H1 (cell line): ENCODE measurements at regions not wholly inside any gene's neighbourhood (a gene's known extent, or its start where the extent isn't known, plus 50 kb on each side); places are given as distances from the start of the nearest gene placed in this dataset.

Experiments
- CTCF ChIA-PET: fragments of 300-600 bp; sonication (Branson Sonifier 250); formaldehyde crosslinking; loops from one replicate; lab custom pipeline; 2021; ENCODE audit not compliant: partially characterized antibody; lab: Charles Lee
- POLR2A ChIA-PET: fragments of 300-600 bp; sonication (Branson Sonifier 250); formaldehyde crosslinking; loops from one replicate; lab custom pipeline; 2021; ENCODE audit warnings: inconsistent platforms; ENCODE audit not compliant: partially characterized antibody; lab: Charles Lee
- DNase-seq, 2 experiments: peaks; one replicate each; pipeline versions ENCODE4 v3.0.0 to v3.0.0-alpha.2; 2010 to 2022; ENCODE audit warnings: low spot score in 2 of 2, low read depth in 1 of 2, mixed read lengths in 1 of 2
- FAIRE-seq: peaks from 2 replicates; lab custom pipeline; 2011; peaks lifted over from hg19 to GRCh38; lab: Jason Lieb, UNC
- H2AFZ ChIP-seq: 2 replicates; pipeline ENCODE4 v1.8.1; 2012; ENCODE audit warnings: low read length, inconsistent platforms
- H2AK5ac ChIP-seq: 2 replicates; pipeline ENCODE4 v1.6.1; 2013; ENCODE audit warnings: low read depth, low read length
- H2BK120ac ChIP-seq: replicated peaks from 2 replicates; pipeline ENCODE3; 2013; ENCODE audit warnings: low read depth, low read length, inconsistent platforms
- H2BK12ac ChIP-seq: 2 replicates; pipeline ENCODE4 v1.6.1; 2013; ENCODE audit warnings: low read depth, low read length
- H2BK15ac ChIP-seq: 2 replicates; pipeline ENCODE4 v1.6.1; 2013; ENCODE audit warnings: low read length
- H2BK20ac ChIP-seq: 2 replicates; pipeline ENCODE4 v1.6.1; 2013; ENCODE audit warnings: low read length
- H2BK5ac ChIP-seq: 2 replicates; pipeline ENCODE4 v1.6.1; 2013; ENCODE audit warnings: low read depth, low read length
- H3K14ac ChIP-seq: 2 replicates; pipeline ENCODE4 v1.6.1; 2013; ENCODE audit warnings: inconsistent platforms; ENCODE audit not compliant: insufficient read length
- H3K18ac ChIP-seq: 2 replicates; pipeline ENCODE4 v1.6.1; 2013; ENCODE audit warnings: low read length; ENCODE audit errors: extremely low read depth
- H3K23ac ChIP-seq: 2 replicates; pipeline ENCODE4 v1.6.1; 2013; ENCODE audit warnings: inconsistent platforms; ENCODE audit not compliant: insufficient read length
- H3K23me2 ChIP-seq: 2 replicates; pipeline ENCODE4 v1.6.1; 2013; ENCODE audit warnings: low read depth, low read length
- H3K27ac ChIP-seq: 2 replicates; pipeline ENCODE4 v1.6.1; 2011; ENCODE audit warnings: low read depth, low read length, inconsistent platforms
- H3K27me3 ChIP-seq, 4 experiments: replicated peaks in 1 of 4; 1 replicate in 1 of 4; 2 replicates in 3 of 4; pipeline versions ENCODE4 v1.6.1 to v1.8.1; 2011 to 2013; ENCODE audit warnings: low read length in 3 of 4, mild to moderate bottlenecking in 3 of 4, inconsistent platforms in 2 of 4, mixed read lengths in 2 of 4, moderate library complexity in 1 of 4; ENCODE audit not compliant: control insufficient read depth in 3 of 4, insufficient read depth in 3 of 4; ENCODE audit errors: extremely low read depth in 1 of 4
- H3K36me3 ChIP-seq, 4 experiments: 2 replicates each; pipeline versions ENCODE4 v1.6.1 to v1.8.1; 2011 to 2013; ENCODE audit warnings: mild to moderate bottlenecking in 4 of 4, low read length in 3 of 4, moderate library complexity in 2 of 4, control low read depth in 1 of 4, inconsistent platforms in 1 of 4; ENCODE audit not compliant: insufficient read depth in 4 of 4, control insufficient read depth in 2 of 4
- H3K4ac ChIP-seq: replicated peaks from 2 replicates; pipeline ENCODE3; 2013; ENCODE audit warnings: low read length, low read depth, mixed read lengths, inconsistent platforms; ENCODE audit not compliant: insufficient read length
- H3K4me1 ChIP-seq, 4 experiments: replicated peaks in 1 of 4; 1 replicate in 1 of 4; 2 replicates in 3 of 4; pipeline versions ENCODE4 v1.6.1 to v1.8.1; 2011 to 2013; ENCODE audit warnings: low read length in 3 of 4, inconsistent platforms in 2 of 4, mixed read lengths in 1 of 4; ENCODE audit not compliant: insufficient read depth in 4 of 4, control insufficient read depth in 3 of 4
- H3K4me2 ChIP-seq, 2 experiments: 2 replicates each; pipeline versions ENCODE4 v1.6.1 to v1.8.1; 2011 to 2013; ENCODE audit warnings: low read depth in 2 of 2, low read length in 2 of 2, control low read depth in 1 of 2, inconsistent platforms in 1 of 2, mild to moderate bottlenecking in 1 of 2; ENCODE audit not compliant: insufficient read depth in 1 of 2
- H3K4me3 ChIP-seq, 4 experiments: fragments of 200-600, 300-600 bp in 1 of 4; sonication (generic), shearing (Covaris generic), sonication (Bioruptor Twin) in 1 of 4; 2 replicates each; pipeline versions ENCODE4 v1.5.1 to v1.8.1; 2011 to 2016; ENCODE audit warnings: low read length in 4 of 4, low read depth in 3 of 4, control low read depth in 2 of 4, inconsistent platforms in 2 of 4, mild to moderate bottlenecking in 2 of 4, mixed read lengths in 1 of 4, moderate library complexity in 1 of 4; ENCODE audit not compliant: insufficient read depth in 2 of 4; ENCODE audit errors: extremely low read depth in 1 of 4
- H3K56ac ChIP-seq: replicated peaks from 2 replicates; pipeline ENCODE3; 2013; ENCODE audit warnings: low read depth, mild to moderate bottlenecking, mixed read lengths, low read length, inconsistent platforms; ENCODE audit not compliant: insufficient read length
- H3K79me1 ChIP-seq: 2 replicates; pipeline ENCODE4 v1.6.1; 2013; ENCODE audit warnings: low read depth, low read length, control low read depth
- H3K79me2 ChIP-seq, 2 experiments: 2 replicates each; pipeline versions ENCODE4 v1.6.1 to v1.8.1; 2012 to 2013; ENCODE audit warnings: low read length in 2 of 2, mild to moderate bottlenecking in 2 of 2, inconsistent platforms in 1 of 2; ENCODE audit not compliant: insufficient read depth in 2 of 2, control insufficient read depth in 1 of 2
- H3K9ac ChIP-seq, 4 experiments: replicated peaks in 1 of 4; 1 replicate in 1 of 4; 2 replicates in 3 of 4; pipeline versions ENCODE4 v1.6.1 to v1.8.1; 2011 to 2013; ENCODE audit warnings: low read depth in 3 of 4, low read length in 3 of 4, control low read depth in 2 of 4, mild to moderate bottlenecking in 2 of 4, moderate library complexity in 2 of 4, inconsistent platforms in 1 of 4; ENCODE audit errors: extremely low read depth in 1 of 4
- H3K9me3 ChIP-seq, 2 experiments: 2 replicates each; pipeline versions ENCODE4 v1.6.1 to v1.8.1; 2012 to 2013; ENCODE audit warnings: mild to moderate bottlenecking in 2 of 2, moderate library complexity in 2 of 2, control low read depth in 1 of 2, inconsistent platforms in 1 of 2, low read depth in 1 of 2, low read length in 1 of 2, mixed read lengths in 1 of 2; ENCODE audit not compliant: insufficient read depth in 2 of 2
- H4K20me1 ChIP-seq, 2 experiments: replicated peaks in 1 of 2; 2 replicates each; pipeline versions ENCODE3 to v1.8.1; 2011 to 2013; ENCODE audit warnings: inconsistent platforms in 2 of 2, low read length in 2 of 2, mild to moderate bottlenecking in 1 of 2; ENCODE audit not compliant: insufficient read depth in 2 of 2, control insufficient read depth in 1 of 2
- H4K5ac ChIP-seq: 2 replicates; pipeline ENCODE4 v1.6.1; 2013; ENCODE audit warnings: low read length, low read depth, mixed read lengths, inconsistent platforms; ENCODE audit not compliant: insufficient read length
- H4K8ac ChIP-seq: 2 replicates; pipeline ENCODE4 v1.8.0; 2013; ENCODE audit warnings: mild to moderate bottlenecking, moderate library complexity, low read length, inconsistent platforms; ENCODE audit not compliant: insufficient read depth; ENCODE audit errors: extremely low read depth
- H4K91ac ChIP-seq: replicated peaks from 2 replicates; pipeline ENCODE3; 2013; ENCODE audit warnings: low read length, mixed read lengths, inconsistent platforms; ENCODE audit not compliant: insufficient read length
- CHD1 ChIP-seq: IDR thresholded peaks from 2 replicates; pipeline ENCODE4 v1.6.1; 2012; ENCODE audit warnings: low read depth, low read length, improper control_type of control experiment
- CTBP2 ChIP-seq: IDR thresholded peaks from 2 replicates; pipeline ENCODE4 v1.7.0; 2011; ENCODE audit warnings: borderline replicate concordance, mild to moderate bottlenecking, moderate library complexity, mixed read lengths, low read length; ENCODE audit not compliant: insufficient read depth, insufficient read length
- EGR1 ChIP-seq: IDR thresholded peaks from 2 replicates; pipeline ENCODE4 v1.6.1; 2011; ENCODE audit warnings: low read depth, low read length, borderline replicate concordance
- FOSL1 ChIP-seq: IDR thresholded peaks from 2 replicates; pipeline ENCODE4 v1.6.1; 2011; ENCODE audit warnings: mild to moderate bottlenecking, low read depth, low read length, moderate library complexity; ENCODE audit not compliant: insufficient read depth
- JUND ChIP-seq: IDR thresholded peaks from 2 replicates; pipeline ENCODE4 v1.6.1; 2011; ENCODE audit warnings: mild to moderate bottlenecking, improper control_type of control experiment, low read length
- KDM5A ChIP-seq: fragments of 200-600 bp; IDR thresholded peaks from 2 replicates; pipeline ENCODE4 v1.7.1; 2012; ENCODE audit warnings: mild to moderate bottlenecking, low read length, inconsistent platforms, mixed read lengths
- NRF1 ChIP-seq: IDR thresholded peaks from 2 replicates; pipeline ENCODE4 v1.6.1; 2011; ENCODE audit warnings: mild to moderate bottlenecking, low read depth, low read length, improper control_type of control experiment
- SIN3A ChIP-seq, 2 experiments: IDR thresholded peaks in 1 of 2; conservative IDR thresholded peaks in 1 of 2; 2 replicates each; pipeline ENCODE4 v1.6.1; 2011 to 2012; ENCODE audit warnings: low read length in 2 of 2, improper control_type of control experiment in 1 of 2, low read depth in 1 of 2, mild to moderate bottlenecking in 1 of 2
- SIRT6 ChIP-seq: IDR thresholded peaks from one replicate; pipeline ENCODE4 v1.7.1; 2012; ENCODE audit warnings: low read length, inconsistent platforms
- SRF ChIP-seq: IDR thresholded peaks from 2 replicates; pipeline ENCODE4 v1.6.1; 2011; ENCODE audit warnings: mild to moderate bottlenecking, low read depth, low read length, moderate library complexity
- TEAD4 ChIP-seq: IDR thresholded peaks from 2 replicates; pipeline ENCODE4 v1.6.1; 2012; ENCODE audit warnings: low read depth, low read length, inconsistent platforms, mixed read lengths
- YY1 ChIP-seq: IDR thresholded peaks from 2 replicates; pipeline ENCODE4 v1.6.1; 2011; ENCODE audit warnings: low read depth, mild to moderate bottlenecking, low read length
- ZNF274 ChIP-seq: IDR thresholded peaks from 2 replicates; pipeline ENCODE4 v1.7.0; 2012; ENCODE audit warnings: low read length, borderline replicate concordance; ENCODE audit errors: extremely low read depth
- TF ChIP-seq, protein P1 (sequence below): IDR thresholded peaks from 2 replicates; pipeline ENCODE4 v1.6.1; 2012; ENCODE audit warnings: low read length, inconsistent platforms

DNA sequence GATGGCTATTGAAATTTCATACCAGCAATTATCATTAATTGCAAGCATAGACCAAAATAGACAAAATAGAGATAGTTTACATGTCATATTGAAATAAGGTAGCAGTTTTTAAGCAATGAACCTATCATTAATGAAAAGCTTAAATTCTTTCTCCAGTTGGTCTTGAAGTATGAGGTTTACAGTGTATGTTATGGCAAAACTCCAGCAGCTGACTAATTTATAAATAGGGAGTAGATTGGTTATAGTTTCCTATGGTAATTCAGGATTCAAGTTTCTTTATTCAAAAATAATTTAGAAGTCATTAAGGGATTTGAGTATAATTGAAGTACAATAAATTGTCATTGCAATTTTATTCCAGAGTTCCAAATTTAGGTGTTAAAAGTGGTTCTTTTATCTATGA lies 69.6 kb upstream of the COL5A2 start:
- no peak overlapping the region for H3K4me2 ChIP-seq
- no peaks in the 10 kb centered on the region for H3K27me3 ChIP-seq
- no peak overlapping the region for H2BK120ac ChIP-seq
- no peak overlapping the region for H2BK15ac ChIP-seq
- no peak overlapping the region for H2BK12ac ChIP-seq
- no peak overlapping the region for H4K5ac ChIP-seq
- H4K8ac ChIP-seq: no peak overlapping the region
- ChIA-PET POLR2A (no interaction called here), CTCF (interaction anchor here (1.1 kb wide), 1 partner anchor 71 kb away, joined by 3 read pairs; no protein-coding TSS in a partner anchor)
- H3K36me3 ChIP-seq: no peaks in the 10 kb centered on the region
- H3K79me2 ChIP-seq: no peaks in the 10 kb centered on the region
- H3K18ac ChIP-seq: no peak overlapping the region
- H3K9me3 ChIP-seq: 0 out of 4 replicates have a peak, but pooled peaks cover 0 to under 1% of the 10 kb centered on the region in 2 experiments
- H3K79me1 ChIP-seq: no peaks in the 10 kb centered on the region
- no peaks in the 10 kb centered on the region for H3K23me2 ChIP-seq
- H3K4me3 ChIP-seq: no peak overlapping the region
- TF ChIP-seq YY1: no peak
- no peak for TF ChIP-seq SRF
- TF ChIP-seq SIN3A (conservative IDR thresholded peaks at IDR 0.05 in 1 of 2, IDR thresholded peaks at IDR 0.05 in 1 of 2; ENCODE audit: low read depth in 1 of 2, low read length in 2 of 2): no peak
- no peak for TF ChIP-seq CTBP2
- no peak for TF ChIP-seq NRF1
- no peak for TF ChIP-seq CHD1
- no peak for TF ChIP-seq SIRT6
- no peak for TF ChIP-seq EGR1
- no peak for TF ChIP-seq ZNF274
- TF ChIP-seq TEAD4: no peak
- TF ChIP-seq KDM5A: no peak
- TF ChIP-seq, protein P1, sequence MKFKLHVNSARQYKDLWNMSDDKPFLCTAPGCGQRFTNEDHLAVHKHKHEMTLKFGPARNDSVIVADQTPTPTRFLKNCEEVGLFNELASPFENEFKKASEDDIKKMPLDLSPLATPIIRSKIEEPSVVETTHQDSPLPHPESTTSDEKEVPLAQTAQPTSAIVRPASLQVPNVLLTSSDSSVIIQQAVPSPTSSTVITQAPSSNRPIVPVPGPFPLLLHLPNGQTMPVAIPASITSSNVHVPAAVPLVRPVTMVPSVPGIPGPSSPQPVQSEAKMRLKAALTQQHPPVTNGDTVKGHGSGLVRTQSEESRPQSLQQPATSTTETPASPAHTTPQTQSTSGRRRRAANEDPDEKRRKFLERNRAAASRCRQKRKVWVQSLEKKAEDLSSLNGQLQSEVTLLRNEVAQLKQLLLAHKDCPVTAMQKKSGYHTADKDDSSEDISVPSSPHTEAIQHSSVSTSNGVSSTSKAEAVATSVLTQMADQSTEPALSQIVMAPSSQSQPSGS: no peak
- no peak for TF ChIP-seq JUND
- TF ChIP-seq FOSL1: no peak
- H3K4ac ChIP-seq: no peak overlapping the region
- H3K23ac ChIP-seq: no peak overlapping the region
- no peak overlapping the region for H3K27ac ChIP-seq
- no peak overlapping the region for H2AK5ac ChIP-seq
- no peak overlapping the region for H2BK5ac ChIP-seq
- no peak for FAIRE-seq
- H4K20me1 ChIP-seq: no peaks in the 10 kb centered on the region
- no peak overlapping the region for H3K56ac ChIP-seq
- H3K14ac ChIP-seq: no peak overlapping the region
- H4K91ac ChIP-seq: no peak overlapping the region
- H3K9ac ChIP-seq: no peak overlapping the region
- no peak for DNase-seq
- H2AFZ ChIP-seq: no peak overlapping the region
- no peaks in the 10 kb centered on the region for H3K4me1 ChIP-seq
- no peak overlapping the region for H2BK20ac ChIP-seq
